GM12864 (cell line): ENCODE measurements at regions not wholly inside any gene's neighbourhood (a gene's known extent, or its start where the extent isn't known, plus 50 kb on each side); places are given as distances from the start of the nearest gene placed in this dataset.

Experiments used
- DNase-seq: peaks from one replicate; pipeline ENCODE4 v3.0.0-alpha.2; 2011; ENCODE audit warnings: low read depth
- H3K4me3 ChIP-seq: 2 replicates; pipeline ENCODE4 v1.5.1; 2011; ENCODE audit warnings: mild to moderate bottlenecking, low read depth, low read length, control low read depth
- TF ChIP-seq, protein P1 (sequence below): IDR thresholded peaks from 2 replicates; pipeline ENCODE4 v1.5.1; 2011; ENCODE audit warnings: low read depth, mild to moderate bottlenecking, moderate library complexity, low read length, control low read depth, inconsistent platforms; ENCODE audit errors: missing control alignments

DNA sequence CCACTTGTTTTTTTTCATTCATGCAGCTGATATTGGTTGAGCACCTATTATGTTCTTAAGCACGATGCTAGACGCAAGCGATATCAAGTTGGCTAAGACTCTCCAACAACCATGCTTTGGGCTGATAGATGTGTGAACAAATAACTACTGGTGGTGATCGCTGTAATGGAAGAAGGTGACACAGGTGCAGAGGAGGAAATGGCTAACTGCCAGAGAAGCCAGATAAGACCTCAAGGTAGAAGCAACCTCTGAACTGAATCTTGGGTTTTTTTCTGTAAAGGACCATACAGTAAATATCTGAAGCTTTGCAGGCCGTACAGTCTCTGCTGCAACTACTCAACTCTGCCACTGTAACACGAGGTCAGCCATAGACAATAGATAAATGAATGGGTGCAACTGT, 97.9 kb downstream of the C17orf67 start:
- H3K4me3 ChIP-seq = no peak overlapping the region
- no peak for DNase-seq
- TF ChIP-seq, protein P1, sequence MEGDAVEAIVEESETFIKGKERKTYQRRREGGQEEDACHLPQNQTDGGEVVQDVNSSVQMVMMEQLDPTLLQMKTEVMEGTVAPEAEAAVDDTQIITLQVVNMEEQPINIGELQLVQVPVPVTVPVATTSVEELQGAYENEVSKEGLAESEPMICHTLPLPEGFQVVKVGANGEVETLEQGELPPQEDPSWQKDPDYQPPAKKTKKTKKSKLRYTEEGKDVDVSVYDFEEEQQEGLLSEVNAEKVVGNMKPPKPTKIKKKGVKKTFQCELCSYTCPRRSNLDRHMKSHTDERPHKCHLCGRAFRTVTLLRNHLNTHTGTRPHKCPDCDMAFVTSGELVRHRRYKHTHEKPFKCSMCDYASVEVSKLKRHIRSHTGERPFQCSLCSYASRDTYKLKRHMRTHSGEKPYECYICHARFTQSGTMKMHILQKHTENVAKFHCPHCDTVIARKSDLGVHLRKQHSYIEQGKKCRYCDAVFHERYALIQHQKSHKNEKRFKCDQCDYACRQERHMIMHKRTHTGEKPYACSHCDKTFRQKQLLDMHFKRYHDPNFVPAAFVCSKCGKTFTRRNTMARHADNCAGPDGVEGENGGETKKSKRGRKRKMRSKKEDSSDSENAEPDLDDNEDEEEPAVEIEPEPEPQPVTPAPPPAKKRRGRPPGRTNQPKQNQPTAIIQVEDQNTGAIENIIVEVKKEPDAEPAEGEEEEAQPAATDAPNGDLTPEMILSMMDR = no peak

DNA sequence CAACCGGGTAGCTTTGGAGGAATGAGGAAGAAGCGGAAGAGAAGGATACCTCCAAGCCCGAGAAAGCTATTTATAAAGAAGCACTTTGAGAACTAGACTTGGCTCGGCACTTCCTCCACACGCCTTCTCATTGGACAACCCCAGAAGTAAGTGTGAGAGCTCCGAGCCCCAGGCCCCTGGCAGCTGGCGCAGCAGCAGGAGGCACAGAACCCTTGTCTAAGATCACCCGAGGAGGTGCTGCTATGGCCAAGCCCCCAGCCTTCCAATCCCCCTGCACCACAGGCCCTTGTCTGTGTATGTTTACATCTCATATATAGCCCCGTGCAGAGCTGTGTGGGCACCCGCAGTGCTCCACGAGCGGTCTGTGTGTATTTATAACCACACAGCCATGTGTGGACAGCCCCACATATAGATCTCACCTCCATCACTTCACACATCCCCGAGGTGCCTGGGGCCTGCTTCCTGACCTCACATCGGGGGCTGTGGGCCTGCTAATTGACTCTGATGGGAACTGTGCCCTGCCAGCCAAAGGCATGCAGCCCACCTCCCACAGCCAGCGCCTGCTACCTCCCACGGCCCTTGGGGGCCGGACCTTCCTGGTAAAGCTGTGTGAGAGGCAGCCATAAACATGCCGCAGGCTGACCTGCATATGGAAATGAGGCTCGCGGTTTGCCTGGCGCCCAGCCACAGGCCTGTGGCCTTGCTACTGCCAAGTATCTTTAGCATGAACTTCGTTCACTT, 96.1 kb downstream of the C17orf67 start:
- no peak for DNase-seq
- no peak overlapping the region for H3K4me3 ChIP-seq
- TF ChIP-seq, protein P1 = no peak

DNA sequence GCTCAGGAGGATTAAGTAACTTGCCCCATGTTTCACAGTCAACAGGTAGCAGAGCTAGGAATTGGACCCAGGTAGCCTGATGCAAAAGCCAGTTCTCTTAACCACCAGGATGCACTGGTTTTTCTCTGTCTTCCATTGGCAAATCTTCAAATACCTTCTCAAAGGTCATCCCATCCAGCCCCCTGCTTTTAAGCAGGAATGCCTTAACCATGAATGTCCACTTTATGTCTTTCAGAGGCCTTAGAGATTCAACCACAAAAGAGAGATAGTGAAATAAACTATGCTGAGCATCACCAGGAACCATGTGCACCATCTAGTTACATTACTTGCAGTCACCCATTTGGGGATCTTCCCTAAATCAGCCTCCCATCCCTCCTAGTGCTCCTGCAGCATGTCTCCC, 94.3 kb downstream of the C17orf67 start:
- H3K4me3 ChIP-seq = no peak overlapping the region
- TF ChIP-seq, protein P1 = no peak
- no peak for DNase-seq

DNA sequence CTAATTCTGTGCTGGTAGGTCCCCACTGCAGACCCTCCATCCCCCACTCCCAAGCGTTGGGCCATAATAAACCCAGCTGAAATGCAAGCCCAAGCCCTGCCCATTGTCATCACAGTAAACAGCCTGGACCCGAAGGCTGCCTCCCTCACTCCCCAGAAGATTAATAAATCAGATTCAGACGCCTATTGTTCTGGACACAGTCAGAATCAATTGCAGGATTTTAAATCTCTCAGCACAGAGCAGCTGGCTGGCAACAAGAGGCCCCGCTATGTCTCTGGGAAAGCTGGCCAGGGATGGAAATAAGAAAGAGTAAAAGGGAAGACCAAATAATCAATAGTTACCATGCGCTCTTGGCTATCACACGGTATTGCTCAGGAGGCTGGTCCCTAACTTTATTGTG, 93.9 kb downstream of the C17orf67 start:
- TF ChIP-seq, protein P1 = no peak
- H3K4me3 ChIP-seq = no peak overlapping the region
- DNase-seq = no peak

DNA sequence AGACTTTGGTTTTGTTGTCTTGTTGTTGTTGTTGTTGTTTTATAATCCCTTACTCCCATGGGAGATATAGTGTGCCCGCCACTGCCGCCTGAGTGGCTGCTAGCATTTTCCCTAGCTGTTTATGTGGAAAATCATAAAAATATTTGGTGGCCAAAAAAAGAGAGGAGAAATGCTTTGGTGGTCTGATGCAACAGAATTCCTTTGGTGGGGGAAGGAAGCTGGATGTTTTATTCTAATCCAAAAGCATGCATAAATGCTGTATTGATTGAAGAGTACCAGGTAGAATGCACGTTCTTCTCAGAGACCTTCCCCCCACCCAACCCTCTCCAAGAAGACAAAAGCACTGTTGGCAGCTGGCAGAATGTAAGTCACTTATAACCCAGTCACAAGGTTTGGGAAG, 93.2 kb downstream of the C17orf67 start:
- TF ChIP-seq, protein P1 = no peak
- H3K4me3 ChIP-seq = no peak overlapping the region
- no peak for DNase-seq
